ENCODE measurements at regions not wholly inside any gene's neighbourhood (a gene's known extent, or its start where the extent isn't known, plus 50 kb on each side); places are given as distances from the start of the nearest gene placed in this dataset.

DNA sequence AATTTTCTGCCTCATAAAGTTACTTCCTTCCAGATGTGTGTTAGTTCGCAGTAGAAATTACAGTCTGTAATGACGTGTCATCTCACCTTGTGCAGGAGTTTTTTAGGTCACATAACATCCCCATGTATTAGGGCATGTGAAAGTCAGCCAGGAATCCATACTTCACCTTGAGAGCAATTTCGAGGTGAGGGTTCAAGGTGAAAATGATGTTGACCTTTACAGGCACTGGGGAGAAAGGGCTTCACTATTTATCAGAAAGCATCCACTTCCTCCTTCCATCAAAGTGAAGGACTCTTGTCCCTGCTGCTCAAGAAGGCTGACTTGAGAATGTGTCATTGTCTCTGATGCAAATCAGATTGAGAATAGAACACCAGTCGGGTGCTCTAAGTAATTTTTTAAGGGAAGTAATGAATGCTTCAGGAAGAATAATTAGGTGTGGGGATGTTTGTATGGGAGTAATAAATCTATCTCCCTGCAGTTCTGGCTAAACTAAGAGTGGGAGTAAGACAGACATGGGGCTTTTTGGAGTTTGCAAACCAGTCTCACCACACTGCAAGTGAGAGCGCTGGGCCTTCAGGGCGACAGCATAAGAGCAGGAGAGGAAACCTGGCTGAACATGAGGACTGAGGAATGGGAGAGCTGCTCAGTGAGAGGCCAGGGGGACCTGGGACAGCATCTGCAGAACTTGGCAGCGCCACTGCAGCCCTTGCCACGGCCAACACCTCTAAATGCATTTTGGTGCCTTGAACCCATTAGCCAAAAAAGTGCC is 85.9 kb upstream of the IL12A start:
- H3K4me1 ChIP-seq (ENCODE audit: control insufficient read depth in 2 of 2, insufficient read depth in 1 of 2, low read depth in 1 of 2, low read length in 2 of 2), result peaks cover 0 to 5% of the 10 kb centered on the region in 2 donors
- H3K79me1 ChIP-seq (ENCODE audit: low read depth, low read length), result no peaks in the 10 kb centered on the region
- no peak overlapping the region for H3K9ac ChIP-seq (ENCODE audit: low read depth, low read length, poor library complexity)
- H3K4me2 ChIP-seq (ENCODE audit: insufficient read depth, low read length, poor library complexity, severe bottlenecking), result no peak overlapping the region
- no peak overlapping the region for H2AFZ ChIP-seq (ENCODE audit: low read length)
- H2BK15ac ChIP-seq (ENCODE audit: low read length), result no peak overlapping the region
- H3K23ac ChIP-seq (ENCODE audit: low read depth, low read length, poor library complexity), result no peak overlapping the region
- no peak overlapping the region for H4K8ac ChIP-seq (ENCODE audit: low read depth, low read length)
- no peak overlapping the region for H3K27ac ChIP-seq (replicated peaks; ENCODE audit: low read length)
- peak overlapping the region; percentile 60 for H2AK5ac ChIP-seq (ENCODE audit: low read depth, low read length)
- H2BK5ac ChIP-seq (ENCODE audit: low read length), result no peak overlapping the region
- DNase-seq (ENCODE audit: low spot score), result no peak
- H3K9me3 ChIP-seq (replicated peaks in 1 of 2; ENCODE audit: control insufficient read depth in 2 of 2, insufficient read depth in 1 of 2, low read depth in 1 of 2, low read length in 2 of 2), result no peaks in the 10 kb centered on the region
- WGBS, 2 donors (ENCODE audit: extremely low coverage in 2 of 2, insufficient read length in 2 of 2, insufficient replicate concordance in 1 of 2), result no CpG with 5 or more reads among the region's 8 CpGs
- no peak overlapping the region for H3K18ac ChIP-seq (ENCODE audit: low read length)
- H2BK12ac ChIP-seq (ENCODE audit: low read length), result no peak overlapping the region
- no peaks in the 10 kb centered on the region for H3K27me3 ChIP-seq (ENCODE audit: control insufficient read depth in 3 of 3, insufficient read depth in 3 of 3, low read depth in 1 of 3, low read length in 3 of 3)
- no peak overlapping the region for H3K14ac ChIP-seq (ENCODE audit: low read length)
- H3K36me3 ChIP-seq (replicated peaks in 1 of 2; ENCODE audit: control insufficient read depth in 2 of 2, insufficient read depth in 2 of 2, low read length in 2 of 2), result peaks cover 0 to 6% of the 10 kb centered on the region in 2 donors
- H4K91ac ChIP-seq (ENCODE audit: low read depth, low read length, poor library complexity), result no peak overlapping the region
- H3K4ac ChIP-seq (ENCODE audit: low read length), result no peak overlapping the region
- no peak overlapping the region for H3K4me3 ChIP-seq (ENCODE audit: low read length in 2 of 2)
- no peak overlapping the region for H2BK120ac ChIP-seq (ENCODE audit: low read depth, low read length)

DNA sequence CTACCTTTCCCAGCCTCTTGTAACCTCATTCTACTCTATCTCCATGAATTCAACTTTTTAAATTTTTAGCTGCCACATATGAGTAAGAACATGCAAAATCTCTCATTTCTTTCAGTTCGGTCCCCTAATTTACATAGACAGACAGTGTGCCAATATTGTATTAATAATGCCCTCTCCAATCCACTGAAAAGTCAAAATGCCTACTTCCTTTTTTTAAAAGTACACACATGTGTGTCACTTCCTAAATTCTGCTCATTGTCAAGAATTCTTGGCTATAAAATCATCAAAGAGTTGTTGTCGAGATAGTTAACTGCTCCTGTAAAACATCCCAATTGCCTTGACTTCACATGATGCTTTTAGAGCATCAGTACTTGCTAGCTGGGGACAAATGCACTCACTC is 84.2 kb upstream of the IL12A start:
- H4K8ac ChIP-seq (ENCODE audit: low read depth, low read length), result no peak overlapping the region
- H2BK120ac ChIP-seq (ENCODE audit: low read depth, low read length), result no peak overlapping the region
- no peak overlapping the region for H3K18ac ChIP-seq (ENCODE audit: low read length)
- H2AFZ ChIP-seq (ENCODE audit: low read length), result no peak overlapping the region
- no CpG with 5 or more reads among the region's 2 CpGs for WGBS, 2 donors (ENCODE audit: extremely low coverage in 2 of 2, insufficient read length in 2 of 2, insufficient replicate concordance in 1 of 2)
- no peaks in the 10 kb centered on the region for H3K36me3 ChIP-seq (replicated peaks in 1 of 2; ENCODE audit: control insufficient read depth in 2 of 2, insufficient read depth in 2 of 2, low read length in 2 of 2)
- H3K4me2 ChIP-seq (ENCODE audit: insufficient read depth, low read length, poor library complexity, severe bottlenecking), result no peak overlapping the region
- H3K23ac ChIP-seq (ENCODE audit: low read depth, low read length, poor library complexity), result no peak overlapping the region
- H2BK15ac ChIP-seq (ENCODE audit: low read length), result no peak overlapping the region
- no peak overlapping the region for H3K4ac ChIP-seq (ENCODE audit: low read length)
- no peaks in the 10 kb centered on the region for H3K9me3 ChIP-seq (replicated peaks in 1 of 2; ENCODE audit: control insufficient read depth in 2 of 2, insufficient read depth in 1 of 2, low read depth in 1 of 2, low read length in 2 of 2)
- no peaks in the 10 kb centered on the region for H3K79me1 ChIP-seq (ENCODE audit: low read depth, low read length)
- H4K91ac ChIP-seq (ENCODE audit: low read depth, low read length, poor library complexity), result no peak overlapping the region
- no peak overlapping the region for H3K14ac ChIP-seq (ENCODE audit: low read length)
- H2AK5ac ChIP-seq (ENCODE audit: low read depth, low read length), result no peak overlapping the region
- no peak overlapping the region for H3K9ac ChIP-seq (ENCODE audit: low read depth, low read length, poor library complexity)
- H2BK12ac ChIP-seq (ENCODE audit: low read length), result no peak overlapping the region
- H3K4me3 ChIP-seq (ENCODE audit: low read length in 2 of 2), result no peak overlapping the region
- no peaks in the 10 kb centered on the region for H3K27me3 ChIP-seq (ENCODE audit: control insufficient read depth in 3 of 3, insufficient read depth in 3 of 3, low read depth in 1 of 3, low read length in 3 of 3)
- no peak overlapping the region for H2BK5ac ChIP-seq (ENCODE audit: low read length)
- peaks cover 0 to 2% of the 10 kb centered on the region in 2 donors for H3K4me1 ChIP-seq (ENCODE audit: control insufficient read depth in 2 of 2, insufficient read depth in 1 of 2, low read depth in 1 of 2, low read length in 2 of 2)
- DNase-seq (ENCODE audit: low spot score), result no peak
- no peak overlapping the region for H3K27ac ChIP-seq (replicated peaks; ENCODE audit: low read length)

DNA sequence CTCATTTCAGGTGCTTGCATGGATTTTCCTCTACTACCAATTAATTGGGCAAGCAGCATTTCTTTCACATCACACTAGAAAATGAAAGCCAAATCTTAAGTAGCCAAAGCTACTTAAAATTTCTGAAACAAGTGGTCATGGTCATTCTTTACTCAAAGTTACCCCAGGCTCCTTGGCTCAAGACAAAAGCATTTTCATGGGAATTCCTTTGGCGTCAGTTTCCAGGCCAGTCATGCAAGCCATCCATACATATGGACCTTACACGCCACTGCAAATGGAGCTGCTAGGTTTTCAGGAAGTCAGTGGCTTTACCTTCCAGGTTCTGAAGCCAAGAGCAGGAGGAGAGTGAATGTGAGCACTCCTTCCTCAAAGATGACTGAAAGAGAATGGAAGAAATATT is 83.7 kb upstream of the IL12A start:
- WGBS, 2 donors (ENCODE audit: extremely low coverage in 2 of 2, insufficient read length in 2 of 2, insufficient replicate concordance in 1 of 2), result no CpG with 5 or more reads among the region's 2 CpGs
- no peak overlapping the region for H3K4me3 ChIP-seq (ENCODE audit: low read length in 2 of 2)
- no peak overlapping the region for H2BK120ac ChIP-seq (ENCODE audit: low read depth, low read length)
- no peaks in the 10 kb centered on the region for H3K36me3 ChIP-seq (replicated peaks in 1 of 2; ENCODE audit: control insufficient read depth in 2 of 2, insufficient read depth in 2 of 2, low read length in 2 of 2)
- no peak overlapping the region for H3K18ac ChIP-seq (ENCODE audit: low read length)
- H2BK12ac ChIP-seq (ENCODE audit: low read length), result no peak overlapping the region
- H3K4ac ChIP-seq (ENCODE audit: low read length), result no peak overlapping the region
- peaks cover 0 to 2% of the 10 kb centered on the region in 2 donors for H3K4me1 ChIP-seq (ENCODE audit: control insufficient read depth in 2 of 2, insufficient read depth in 1 of 2, low read depth in 1 of 2, low read length in 2 of 2)
- H3K4me2 ChIP-seq (ENCODE audit: insufficient read depth, low read length, poor library complexity, severe bottlenecking), result no peak overlapping the region
- no peak overlapping the region for H3K14ac ChIP-seq (ENCODE audit: low read length)
- no peak overlapping the region for H3K9ac ChIP-seq (ENCODE audit: low read depth, low read length, poor library complexity)
- no peak overlapping the region for H4K8ac ChIP-seq (ENCODE audit: low read depth, low read length)
- DNase-seq (ENCODE audit: low spot score), result no peak
- no peak overlapping the region for H4K91ac ChIP-seq (ENCODE audit: low read depth, low read length, poor library complexity)
- no peak overlapping the region for H2BK15ac ChIP-seq (ENCODE audit: low read length)
- no peak overlapping the region for H2AK5ac ChIP-seq (ENCODE audit: low read depth, low read length)
- H3K27ac ChIP-seq (replicated peaks; ENCODE audit: low read length), result no peak overlapping the region
- no peak overlapping the region for H2BK5ac ChIP-seq (ENCODE audit: low read length)
- no peaks in the 10 kb centered on the region for H3K27me3 ChIP-seq (ENCODE audit: control insufficient read depth in 3 of 3, insufficient read depth in 3 of 3, low read depth in 1 of 3, low read length in 3 of 3)
- no peaks in the 10 kb centered on the region for H3K79me1 ChIP-seq (ENCODE audit: low read depth, low read length)
- no peak overlapping the region for H3K23ac ChIP-seq (ENCODE audit: low read depth, low read length, poor library complexity)
- H2AFZ ChIP-seq (ENCODE audit: low read length), result no peak overlapping the region
- no peaks in the 10 kb centered on the region for H3K9me3 ChIP-seq (replicated peaks in 1 of 2; ENCODE audit: control insufficient read depth in 2 of 2, insufficient read depth in 1 of 2, low read depth in 1 of 2, low read length in 2 of 2)

DNA sequence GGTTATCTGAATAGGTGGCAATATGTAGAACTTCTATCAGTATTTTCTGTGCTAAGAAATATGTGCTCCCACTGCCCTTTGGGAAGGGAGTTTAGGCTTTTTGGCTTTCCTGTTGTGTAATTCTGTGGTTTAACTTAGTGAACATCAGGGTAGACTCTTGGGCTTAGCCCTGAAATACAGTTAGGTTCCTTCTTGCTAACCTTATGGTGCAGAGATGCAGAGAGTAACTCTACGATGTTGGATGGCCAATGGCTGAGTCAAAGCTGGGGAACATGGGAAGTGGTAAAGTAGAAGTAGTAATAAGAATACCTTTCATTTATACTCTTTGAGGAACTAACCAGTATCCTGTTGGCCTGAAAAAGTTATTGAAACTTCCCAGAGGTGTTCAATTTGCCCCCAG is 80.8 kb upstream of the IL12A start:
- H3K4ac ChIP-seq (ENCODE audit: low read length), result no peak overlapping the region
- no peak overlapping the region for H3K23ac ChIP-seq (ENCODE audit: low read depth, low read length, poor library complexity)
- H3K36me3 ChIP-seq (replicated peaks in 1 of 2; ENCODE audit: control insufficient read depth in 2 of 2, insufficient read depth in 2 of 2, low read length in 2 of 2), result no peaks in the 10 kb centered on the region
- H3K18ac ChIP-seq (ENCODE audit: low read length), result no peak overlapping the region
- H2BK15ac ChIP-seq (ENCODE audit: low read length), result no peak overlapping the region
- no CpG with 5 or more reads among the region's 1 CpG for WGBS, 2 donors (ENCODE audit: extremely low coverage in 2 of 2, insufficient read length in 2 of 2, insufficient replicate concordance in 1 of 2)
- no peak overlapping the region for H2BK120ac ChIP-seq (ENCODE audit: low read depth, low read length)
- H3K9ac ChIP-seq (ENCODE audit: low read depth, low read length, poor library complexity), result no peak overlapping the region
- no peak overlapping the region for H4K91ac ChIP-seq (ENCODE audit: low read depth, low read length, poor library complexity)
- no peaks in the 10 kb centered on the region for H3K79me1 ChIP-seq (ENCODE audit: low read depth, low read length)
- no peak overlapping the region for H3K14ac ChIP-seq (ENCODE audit: low read length)
- H3K4me3 ChIP-seq (ENCODE audit: low read length in 2 of 2), result no peak overlapping the region
- H3K27me3 ChIP-seq (ENCODE audit: control insufficient read depth in 3 of 3, insufficient read depth in 3 of 3, low read depth in 1 of 3, low read length in 3 of 3), result no peaks in the 10 kb centered on the region
- no peak overlapping the region for H2AFZ ChIP-seq (ENCODE audit: low read length)
- H3K4me1 ChIP-seq (ENCODE audit: control insufficient read depth in 2 of 2, insufficient read depth in 1 of 2, low read depth in 1 of 2, low read length in 2 of 2), result no peaks in the 10 kb centered on the region
- H2AK5ac ChIP-seq (ENCODE audit: low read depth, low read length), result no peak overlapping the region
- H4K8ac ChIP-seq (ENCODE audit: low read depth, low read length), result no peak overlapping the region
- no peak overlapping the region for H2BK5ac ChIP-seq (ENCODE audit: low read length)
- H3K27ac ChIP-seq (replicated peaks; ENCODE audit: low read length), result no peak overlapping the region
- H3K9me3 ChIP-seq (replicated peaks in 1 of 2; ENCODE audit: control insufficient read depth in 2 of 2, insufficient read depth in 1 of 2, low read depth in 1 of 2, low read length in 2 of 2), result no peaks in the 10 kb centered on the region
- DNase-seq (ENCODE audit: low spot score), result no peak
- H2BK12ac ChIP-seq (ENCODE audit: low read length), result no peak overlapping the region
- H3K4me2 ChIP-seq (ENCODE audit: insufficient read depth, low read length, poor library complexity, severe bottlenecking), result no peak overlapping the region

Measured in neuronal stem cell (in vitro differentiated cells).